Thyroid gland (tissue), 4 donors: ENCODE measurements at regions not wholly inside any gene's neighbourhood (a gene's known extent, or its start where the extent isn't known, plus 50 kb on each side); places are given as distances from the start of the nearest gene placed in this dataset.

ENCODE experiments used
- DNase-seq, 2 donors: peaks; one replicate each; pipeline ENCODE4 v3.0.0-alpha.2; 2019
- H3K27ac ChIP-seq, 3 donors: fragments of 200-600 bp; sonication (generic); 1 replicate in 2 of 3; 2 replicates in 1 of 3; pipeline ENCODE4 v1.5.1; 2016 to 2019; ENCODE audit warnings: mild to moderate bottlenecking in 1 of 3, moderate library complexity in 1 of 3
- H3K27me3 ChIP-seq: fragments of 200-600 bp; sonication (generic); one replicate; pipeline ENCODE4 v1.5.1; 2019
- H3K36me3 ChIP-seq, 2 donors: fragments of 200-600 bp; sonication (generic); one replicate each; pipeline ENCODE4 v1.5.1; 2016 to 2019
- H3K4me1 ChIP-seq, 2 donors: fragments of 200-600 bp; sonication (generic); one replicate each; pipeline ENCODE4 v1.5.1; 2017 to 2019
- H3K4me3 ChIP-seq, 3 donors: fragments of 200-600 bp; sonication (generic); replicated peaks in 1 of 3; 1 replicate in 2 of 3; 2 replicates in 1 of 3; pipeline ENCODE4 v1.5.1; 2016; ENCODE audit warnings: mild to moderate bottlenecking in 1 of 3
- H3K9me3 ChIP-seq: fragments of 200-600 bp; sonication (generic); one replicate; pipeline ENCODE4 v1.5.1; 2017
- POLR2A ChIP-seq, 2 donors: fragments of 450-650 bp; IDR thresholded peaks; one replicate each; pipeline ENCODE4 v1.6.1; 2017; ENCODE audit warnings: antibody characterized with exemption in 2 of 2, mild to moderate bottlenecking in 2 of 2, moderate library complexity in 1 of 2
- WGBS, 2 donors: methylation state at CpG; one replicate each; pipeline ENCODE4 v1.1.5; 2017; 5-methylcytosine and 5-hydroxymethylcytosine counted together
- intact Hi-C: fragments of 100-400 bp; cut with DNase I; formaldehyde crosslinking; loops from one replicate; pipeline ENCODE4 v1.15.1; 2023
- TF ChIP-seq, protein P1 (sequence below), 6 experiments: fragments of 200-600 bp in 3 of 6; fragments of 450-650 bp in 3 of 6; sonication (generic) in 3 of 6; IDR thresholded peaks; one replicate each; pipeline ENCODE4 v1.5.1; 2016 to 2019; ENCODE audit warnings: antibody characterized with exemption in 6 of 6, mild to moderate bottlenecking in 2 of 6, inconsistent platforms in 1 of 6, moderate library complexity in 1 of 6

DNA sequence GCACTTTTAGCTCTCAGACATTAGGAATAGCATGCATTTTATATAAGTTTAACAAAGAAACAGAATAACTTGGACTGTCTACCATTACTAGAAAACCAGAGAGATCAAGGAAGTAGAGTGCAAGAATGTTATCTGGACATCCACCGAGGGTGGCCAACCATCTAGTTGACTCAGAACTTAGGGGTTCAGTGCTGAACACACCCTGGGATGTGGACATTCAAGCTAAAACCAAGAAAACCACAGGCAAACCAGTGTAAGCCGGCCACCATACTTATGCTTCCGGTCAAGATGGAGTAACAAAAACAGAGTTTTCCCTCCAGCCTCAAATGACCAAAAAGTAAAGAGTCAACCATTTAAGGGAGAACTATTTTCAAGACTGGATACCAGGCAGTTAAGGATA, 181.4 kb upstream of the MXRA5 start:
- Histone ChIP-seq H3K27ac (no peak overlapping the region), H3K4me3 (no peak overlapping the region), H3K9me3 (no peaks in the 10 kb centered on the region), H3K27me3 (no peaks in the 10 kb centered on the region), H3K4me1 (no peaks in the 10 kb centered on the region), H3K36me3 (no peaks in the 10 kb centered on the region)
- WGBS, 2 donors = 95% methylated on average over 3 of the region's 3 CpGs
- TF ChIP-seq POLR2A (IDR thresholded peaks at IDR 0.05) = no peak
- TF ChIP-seq, protein P1, sequence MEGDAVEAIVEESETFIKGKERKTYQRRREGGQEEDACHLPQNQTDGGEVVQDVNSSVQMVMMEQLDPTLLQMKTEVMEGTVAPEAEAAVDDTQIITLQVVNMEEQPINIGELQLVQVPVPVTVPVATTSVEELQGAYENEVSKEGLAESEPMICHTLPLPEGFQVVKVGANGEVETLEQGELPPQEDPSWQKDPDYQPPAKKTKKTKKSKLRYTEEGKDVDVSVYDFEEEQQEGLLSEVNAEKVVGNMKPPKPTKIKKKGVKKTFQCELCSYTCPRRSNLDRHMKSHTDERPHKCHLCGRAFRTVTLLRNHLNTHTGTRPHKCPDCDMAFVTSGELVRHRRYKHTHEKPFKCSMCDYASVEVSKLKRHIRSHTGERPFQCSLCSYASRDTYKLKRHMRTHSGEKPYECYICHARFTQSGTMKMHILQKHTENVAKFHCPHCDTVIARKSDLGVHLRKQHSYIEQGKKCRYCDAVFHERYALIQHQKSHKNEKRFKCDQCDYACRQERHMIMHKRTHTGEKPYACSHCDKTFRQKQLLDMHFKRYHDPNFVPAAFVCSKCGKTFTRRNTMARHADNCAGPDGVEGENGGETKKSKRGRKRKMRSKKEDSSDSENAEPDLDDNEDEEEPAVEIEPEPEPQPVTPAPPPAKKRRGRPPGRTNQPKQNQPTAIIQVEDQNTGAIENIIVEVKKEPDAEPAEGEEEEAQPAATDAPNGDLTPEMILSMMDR (IDR thresholded peaks at IDR 0.05) = no peak
- intact Hi-C loops = no loop called here
- no peak for DNase-seq

DNA sequence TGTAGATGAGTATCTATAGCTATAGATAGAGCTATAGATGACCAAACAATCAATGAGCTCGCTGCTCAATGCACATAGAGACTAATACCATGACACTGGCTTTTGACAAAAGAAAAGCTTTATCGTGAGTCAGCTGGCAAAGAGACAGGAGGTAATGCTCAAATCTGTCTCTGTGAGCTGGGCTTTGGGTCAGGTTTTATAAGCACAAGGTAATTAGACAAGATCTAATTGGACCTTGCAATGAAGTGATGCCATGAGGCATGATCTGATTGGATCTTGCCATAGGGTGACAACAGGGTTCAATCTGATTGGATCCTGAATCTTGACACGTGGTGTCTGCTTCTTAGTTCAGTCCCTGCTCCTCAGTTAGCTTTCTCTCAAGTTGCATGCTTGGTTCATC, 180.7 kb upstream of the MXRA5 start:
- no peak for DNase-seq
- intact Hi-C loops = no loop called here
- no peaks in the 10 kb centered on the region for H3K4me1 ChIP-seq
- no peaks in the 10 kb centered on the region for H3K36me3 ChIP-seq
- H3K27ac ChIP-seq = no peak overlapping the region
- no peak overlapping the region for H3K4me3 ChIP-seq
- 94 to 95% methylated on average over 2 to 3 of the region's 3 CpGs for WGBS, 2 donors
- TF ChIP-seq POLR2A (IDR thresholded peaks at IDR 0.05) = no peak
- TF ChIP-seq, protein P1 (IDR thresholded peaks at IDR 0.05) = no peak
- no peaks in the 10 kb centered on the region for H3K27me3 ChIP-seq
- H3K9me3 ChIP-seq = no peaks in the 10 kb centered on the region

DNA sequence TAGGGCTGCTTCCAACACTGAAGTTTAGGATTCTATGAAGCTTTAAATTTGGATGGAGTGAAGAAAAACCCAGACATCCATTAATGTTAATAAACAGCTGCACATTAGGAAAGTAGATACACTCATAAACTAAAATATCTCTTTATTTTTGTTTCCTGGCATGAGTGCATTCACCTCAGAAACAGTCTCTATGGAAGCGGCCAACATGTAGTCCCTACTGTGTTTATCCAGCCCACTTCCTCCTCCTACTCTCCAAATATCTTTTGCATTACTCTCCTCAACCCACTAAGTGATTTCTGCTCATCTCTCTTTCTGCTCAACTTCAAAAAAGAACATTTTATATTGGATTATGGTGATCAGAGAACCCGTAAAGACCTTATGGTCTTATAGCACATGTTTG, 180.3 kb upstream of the MXRA5 start:
- TF ChIP-seq, protein P1 (IDR thresholded peaks at IDR 0.05) = no peak
- TF ChIP-seq POLR2A (IDR thresholded peaks at IDR 0.05) = no peak
- Histone ChIP-seq H3K9me3 (no peaks in the 10 kb centered on the region), H3K36me3 (no peaks in the 10 kb centered on the region), H3K27ac (no peak overlapping the region), H3K4me3 (no peak overlapping the region), H3K27me3 (no peaks in the 10 kb centered on the region), H3K4me1 (no peaks in the 10 kb centered on the region)
- no peak for DNase-seq
- intact Hi-C loops = no loop called here
- WGBS, 2 donors = 77 to 88% methylated on average over 2 of the region's 2 CpGs

DNA sequence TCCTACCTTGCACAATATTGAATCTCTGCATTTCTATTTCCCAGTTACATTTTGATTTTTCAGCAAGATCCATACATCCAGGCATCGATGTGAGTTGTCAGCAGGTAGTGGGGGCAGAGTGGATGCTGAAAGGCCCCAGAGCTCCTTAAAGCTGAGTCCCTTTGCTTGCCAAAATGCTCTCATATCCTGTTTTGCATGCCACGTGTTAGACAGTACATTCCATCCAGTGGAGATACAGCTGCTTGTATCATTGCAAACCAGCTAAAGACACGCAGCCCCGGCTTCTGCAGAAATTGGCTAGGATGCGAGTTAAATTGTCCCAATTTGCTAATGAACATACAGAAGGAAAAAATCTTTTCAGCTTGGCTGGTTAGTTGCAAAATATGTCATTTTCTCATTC, 179.6 kb upstream of the MXRA5 start:
- Histone ChIP-seq H3K4me1 (peaks cover 0 to 1% of the 10 kb centered on the region in 2 donors), H3K9me3 (no peaks in the 10 kb centered on the region), H3K27ac (no peak overlapping the region), H3K36me3 (no peaks in the 10 kb centered on the region), H3K27me3 (no peaks in the 10 kb centered on the region), H3K4me3 (no peak overlapping the region)
- DNase-seq = no peak
- 63 to 77% methylated on average over 5 of the region's 5 CpGs for WGBS, 2 donors
- intact Hi-C loops = no loop called here
- no peak for TF ChIP-seq POLR2A (IDR thresholded peaks at IDR 0.05)
- TF ChIP-seq, protein P1 (IDR thresholded peaks at IDR 0.05) = no peak

DNA sequence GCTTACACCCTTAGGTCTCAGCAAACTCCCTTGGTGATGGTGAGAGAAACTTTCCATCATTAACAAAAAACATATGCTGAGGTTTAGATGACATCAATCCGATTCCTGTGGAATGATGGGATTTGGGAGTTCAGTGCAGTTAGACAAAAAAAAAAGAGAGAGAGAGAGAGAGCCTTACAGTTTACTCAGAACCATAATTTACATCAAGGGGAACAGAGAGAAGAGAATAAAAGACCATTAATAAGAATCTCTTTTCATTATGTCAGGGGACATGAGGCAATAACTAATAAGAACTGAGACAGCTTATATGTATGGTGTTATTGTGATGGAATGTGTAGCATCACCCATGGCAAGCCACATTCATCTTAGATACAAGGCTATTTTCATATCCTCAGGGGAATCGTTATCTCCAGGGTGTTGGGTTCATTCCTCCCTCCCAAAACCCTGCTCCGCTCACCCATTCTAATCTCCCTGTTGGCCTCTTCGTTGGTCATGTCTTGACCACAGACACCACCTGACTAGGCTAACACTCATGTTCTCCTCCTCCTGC, 175.7 kb upstream of the MXRA5 start:
- Histone ChIP-seq H3K36me3 (no peaks in the 10 kb centered on the region), H3K4me1 (peaks cover 0 to 6% of the 10 kb centered on the region in 2 donors), H3K9me3 (no peaks in the 10 kb centered on the region), H3K4me3 (no peak overlapping the region), H3K27me3 (no peaks in the 10 kb centered on the region), H3K27ac (no peak overlapping the region)
- no peak for DNase-seq
- WGBS, 2 donors = 74 to 75% methylated on average over 4 of the region's 4 CpGs
- TF ChIP-seq POLR2A (IDR thresholded peaks at IDR 0.05) = no peak
- intact Hi-C loops = no loop called here

DNA sequence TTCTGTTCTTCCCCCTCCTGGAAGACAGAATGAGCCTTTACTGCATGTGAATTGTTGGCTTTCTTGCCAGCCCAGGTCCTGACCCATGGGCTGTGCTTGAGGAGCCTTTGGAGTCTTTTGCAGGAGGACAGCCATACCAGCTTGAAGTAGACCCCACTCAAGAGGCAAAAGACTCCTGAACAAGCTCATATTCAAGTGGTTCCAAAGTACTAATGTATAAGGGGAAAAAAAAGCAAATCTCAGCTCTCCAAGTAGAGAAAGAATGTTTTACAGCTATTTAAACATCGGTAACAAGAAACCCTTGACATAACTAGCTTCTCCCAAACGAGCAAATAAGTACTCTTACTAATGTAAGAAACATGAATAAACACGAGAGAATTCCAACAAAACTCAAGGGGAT, 174.9 kb upstream of the MXRA5 start:
- no peak for TF ChIP-seq POLR2A (IDR thresholded peaks at IDR 0.05)
- TF ChIP-seq, protein P1 (IDR thresholded peaks at IDR 0.05) = peak in 1 of 6 experiments; percentile 5

More for the DNA sequence above, 174.9 kb upstream of the MXRA5 start:
- peaks cover 0 to 6% of the 10 kb centered on the region in 2 donors for H3K4me1 ChIP-seq
- intact Hi-C loops = no loop called here
- no peaks in the 10 kb centered on the region for H3K27me3 ChIP-seq
- 15 to 17% methylated on average over 3 of the region's 3 CpGs for WGBS, 2 donors
- H3K4me3 ChIP-seq = no peak overlapping the region
- peak; percentile 51 to 59 for DNase-seq
- no peaks in the 10 kb centered on the region for H3K9me3 ChIP-seq
- no peaks in the 10 kb centered on the region for H3K36me3 ChIP-seq
- no peak overlapping the region for H3K27ac ChIP-seq
